ENCODE measurements at regions not wholly inside any gene's neighbourhood (a gene's known extent, or its start where the extent isn't known, plus 50 kb on each side); places are given as distances from the start of the nearest gene placed in this dataset.

- TF ChIP-seq, protein P1, sequence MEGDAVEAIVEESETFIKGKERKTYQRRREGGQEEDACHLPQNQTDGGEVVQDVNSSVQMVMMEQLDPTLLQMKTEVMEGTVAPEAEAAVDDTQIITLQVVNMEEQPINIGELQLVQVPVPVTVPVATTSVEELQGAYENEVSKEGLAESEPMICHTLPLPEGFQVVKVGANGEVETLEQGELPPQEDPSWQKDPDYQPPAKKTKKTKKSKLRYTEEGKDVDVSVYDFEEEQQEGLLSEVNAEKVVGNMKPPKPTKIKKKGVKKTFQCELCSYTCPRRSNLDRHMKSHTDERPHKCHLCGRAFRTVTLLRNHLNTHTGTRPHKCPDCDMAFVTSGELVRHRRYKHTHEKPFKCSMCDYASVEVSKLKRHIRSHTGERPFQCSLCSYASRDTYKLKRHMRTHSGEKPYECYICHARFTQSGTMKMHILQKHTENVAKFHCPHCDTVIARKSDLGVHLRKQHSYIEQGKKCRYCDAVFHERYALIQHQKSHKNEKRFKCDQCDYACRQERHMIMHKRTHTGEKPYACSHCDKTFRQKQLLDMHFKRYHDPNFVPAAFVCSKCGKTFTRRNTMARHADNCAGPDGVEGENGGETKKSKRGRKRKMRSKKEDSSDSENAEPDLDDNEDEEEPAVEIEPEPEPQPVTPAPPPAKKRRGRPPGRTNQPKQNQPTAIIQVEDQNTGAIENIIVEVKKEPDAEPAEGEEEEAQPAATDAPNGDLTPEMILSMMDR (conservative IDR thresholded peaks at IDR 0.05; ENCODE audit: low read length): no peak
- TF ChIP-seq EZH2phosphoT487 (IDR thresholded peaks at IDR 0.05; ENCODE audit: borderline replicate concordance, low read depth, low read length): no peak
Measured at GRCh38 chr12:68984796-68985573, 52.0 kb upstream of the CPM start.
